Lower leg skin (tissue), 4 donors: ENCODE measurements at regions not wholly inside any gene's neighbourhood (a gene's known extent, or its start where the extent isn't known, plus 50 kb on each side); places are given as distances from the start of the nearest gene placed in this dataset.

Source experiments
- DNase-seq, 2 donors: peaks; one replicate each; pipeline ENCODE4 v3.0.0-alpha.2; 2019; ENCODE audit warnings: low spot score in 2 of 2
- H3K4me3 ChIP-seq: fragments of 200-600 bp; sonication (generic); 2 replicates; pipeline ENCODE4 v1.5.1; 2017; ENCODE audit warnings: mild to moderate bottlenecking, low read depth; ENCODE audit not compliant: poor library complexity, severe bottlenecking
- POLR2A ChIP-seq, 2 donors: fragments of 450-650 bp; IDR thresholded peaks; one replicate each; pipeline ENCODE4 v1.6.1; 2016 to 2017; ENCODE audit warnings: antibody characterized with exemption in 2 of 2, mild to moderate bottlenecking in 1 of 2, moderate library complexity in 1 of 2
- WGBS, 2 donors: methylation state at CpG; one replicate each; pipeline ENCODE4 v1.1.5; 2018; 5-methylcytosine and 5-hydroxymethylcytosine counted together
- intact Hi-C: fragments of 100-400 bp; cut with DNase I; formaldehyde crosslinking; loops from one replicate; pipeline ENCODE4 v1.15.0; 2023; ENCODE audit warnings: low total_unique reads
- TF ChIP-seq, protein P1 (sequence below), 3 donors: fragments of 450-650 bp; IDR thresholded peaks; one replicate each; pipeline ENCODE4 v1.5.1; 2016; ENCODE audit warnings: antibody characterized with exemption in 3 of 3, mild to moderate bottlenecking in 3 of 3, moderate library complexity in 2 of 3

DNA sequence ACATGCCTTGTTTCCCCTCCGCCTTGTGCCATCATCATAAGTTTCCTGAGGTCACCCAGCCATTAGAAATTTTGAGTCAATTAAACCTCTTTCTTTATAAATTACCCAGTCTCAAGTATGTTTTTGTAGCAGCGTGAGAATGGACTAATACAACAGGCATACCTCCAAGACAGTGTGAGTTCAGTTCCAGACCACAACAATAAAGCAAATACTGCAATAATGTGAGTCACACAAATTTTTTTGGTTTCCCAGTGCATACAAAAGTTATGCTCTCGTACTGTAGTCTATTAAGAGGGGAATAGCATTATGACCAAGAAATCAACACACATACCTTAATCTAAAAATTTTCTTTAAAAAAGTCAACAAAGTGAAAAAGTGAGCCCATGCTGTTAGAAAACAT, 217.2 kb downstream of the NR4A2 start:
- H3K4me3 ChIP-seq = no peak overlapping the region
- TF ChIP-seq, protein P1, sequence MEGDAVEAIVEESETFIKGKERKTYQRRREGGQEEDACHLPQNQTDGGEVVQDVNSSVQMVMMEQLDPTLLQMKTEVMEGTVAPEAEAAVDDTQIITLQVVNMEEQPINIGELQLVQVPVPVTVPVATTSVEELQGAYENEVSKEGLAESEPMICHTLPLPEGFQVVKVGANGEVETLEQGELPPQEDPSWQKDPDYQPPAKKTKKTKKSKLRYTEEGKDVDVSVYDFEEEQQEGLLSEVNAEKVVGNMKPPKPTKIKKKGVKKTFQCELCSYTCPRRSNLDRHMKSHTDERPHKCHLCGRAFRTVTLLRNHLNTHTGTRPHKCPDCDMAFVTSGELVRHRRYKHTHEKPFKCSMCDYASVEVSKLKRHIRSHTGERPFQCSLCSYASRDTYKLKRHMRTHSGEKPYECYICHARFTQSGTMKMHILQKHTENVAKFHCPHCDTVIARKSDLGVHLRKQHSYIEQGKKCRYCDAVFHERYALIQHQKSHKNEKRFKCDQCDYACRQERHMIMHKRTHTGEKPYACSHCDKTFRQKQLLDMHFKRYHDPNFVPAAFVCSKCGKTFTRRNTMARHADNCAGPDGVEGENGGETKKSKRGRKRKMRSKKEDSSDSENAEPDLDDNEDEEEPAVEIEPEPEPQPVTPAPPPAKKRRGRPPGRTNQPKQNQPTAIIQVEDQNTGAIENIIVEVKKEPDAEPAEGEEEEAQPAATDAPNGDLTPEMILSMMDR (IDR thresholded peaks at IDR 0.05) = no peak
- TF ChIP-seq POLR2A (IDR thresholded peaks at IDR 0.05) = no peak
- intact Hi-C loops = no loop called here
- WGBS, 2 donors = 63 to 75% methylated on average over 3 of the region's 3 CpGs
- DNase-seq = no peak

DNA sequence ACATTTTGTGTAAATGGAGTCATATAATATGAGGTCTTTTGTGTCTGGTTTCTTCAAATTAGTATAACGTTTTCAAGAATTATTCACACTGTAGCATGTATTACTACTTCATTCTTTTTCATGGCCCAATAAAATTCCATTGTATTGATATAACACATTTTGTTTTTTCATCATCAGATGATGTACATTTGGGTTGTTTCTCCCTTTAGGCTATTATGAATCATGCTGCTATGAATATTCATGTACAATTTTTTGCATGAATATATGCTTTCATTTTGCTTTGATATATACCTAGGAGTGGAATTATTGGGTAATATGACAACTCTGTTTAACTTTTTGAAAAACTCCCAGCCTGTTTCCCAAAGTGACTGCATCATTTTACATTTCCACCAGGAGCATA, 220.2 kb downstream of the NR4A2 start:
- H3K4me3 ChIP-seq = no peak overlapping the region
- WGBS, 2 donors = 55 to 65% methylated on average over 1 of the region's 1 CpG
- no peak for DNase-seq
- intact Hi-C loops = no loop called here
- TF ChIP-seq, protein P1 (IDR thresholded peaks at IDR 0.05) = no peak
- no peak for TF ChIP-seq POLR2A (IDR thresholded peaks at IDR 0.05)

- DNase-seq = no peak
- H3K4me3 ChIP-seq = no peak overlapping the region
- intact Hi-C loops = no loop called here
- 50 to 75% methylated on average over 2 of the region's 2 CpGs for WGBS, 2 donors
- no peak for TF ChIP-seq POLR2A (IDR thresholded peaks at IDR 0.05)
- TF ChIP-seq, protein P1 (IDR thresholded peaks at IDR 0.05) = no peak
These were observed 221.6 kb downstream of the NR4A2 start for GRCh38 chr2:156110890-156111289.

DNA sequence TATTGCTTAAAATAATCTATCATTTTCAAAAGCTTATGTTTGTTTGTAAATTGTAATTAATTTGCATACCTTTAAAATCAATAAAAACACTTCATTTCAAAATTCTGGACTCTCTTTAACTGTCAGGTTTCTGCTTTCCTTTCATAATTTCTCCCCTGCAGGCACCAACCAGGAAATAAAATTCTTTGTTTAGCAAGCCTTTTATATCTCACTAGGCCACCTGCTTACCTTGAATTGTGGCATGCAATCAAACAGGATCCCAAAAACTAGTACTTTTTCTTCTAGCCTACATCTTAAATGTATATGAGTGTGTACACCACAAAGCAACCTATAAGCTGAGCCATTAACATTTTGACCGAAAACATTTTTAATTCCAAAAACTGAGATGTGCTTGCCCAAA, 233.1 kb downstream of the NR4A2 start:
- WGBS, 2 donors = 93 to 98% methylated on average over 1 of the region's 1 CpG
- H3K4me3 ChIP-seq = no peak overlapping the region
- no peak for DNase-seq
- TF ChIP-seq, protein P1 (IDR thresholded peaks at IDR 0.05) = no peak
- no peak for TF ChIP-seq POLR2A (IDR thresholded peaks at IDR 0.05)
- intact Hi-C loops = no loop called here

GRCh38 chr2:156098506-156098905, 234.0 kb downstream of the NR4A2 start:
- no peak overlapping the region for H3K4me3 ChIP-seq
- intact Hi-C loops = no loop called here
- 65 to 71% methylated on average over 2 of the region's 2 CpGs for WGBS, 2 donors
- no peak for TF ChIP-seq POLR2A (IDR thresholded peaks at IDR 0.05)
- TF ChIP-seq, protein P1 (IDR thresholded peaks at IDR 0.05) = no peak
- no peak for DNase-seq

DNA sequence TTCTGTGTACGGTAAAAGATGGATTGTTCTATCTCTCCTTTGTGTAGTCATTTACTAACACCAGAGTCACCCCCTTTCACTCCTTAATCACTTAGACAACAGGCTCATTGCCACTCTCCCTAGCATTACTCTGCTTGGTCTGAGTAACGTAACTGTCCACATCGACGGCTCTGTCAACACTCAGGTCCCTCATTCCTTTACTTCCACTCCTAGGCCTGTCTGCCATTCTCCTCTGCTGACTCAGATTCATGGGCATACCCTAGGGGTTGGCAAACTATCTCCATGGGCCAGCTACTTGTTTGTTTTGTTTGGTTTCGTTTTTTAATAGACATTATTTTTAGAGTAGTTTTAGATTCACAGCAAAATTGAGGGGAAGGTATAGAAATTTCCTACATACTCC, 243.9 kb downstream of the NR4A2 start:
- no peak for DNase-seq
- intact Hi-C loops = no loop called here
- TF ChIP-seq POLR2A (IDR thresholded peaks at IDR 0.05) = no peak
- TF ChIP-seq, protein P1 (IDR thresholded peaks at IDR 0.05) = no peak
- no peak overlapping the region for H3K4me3 ChIP-seq
- 82 to 84% methylated on average over 5 of the region's 5 CpGs for WGBS, 2 donors
